ENCODE measurements at regions not wholly inside any gene's neighbourhood (a gene's known extent, or its start where the extent isn't known, plus 50 kb on each side); places are given as distances from the start of the nearest gene placed in this dataset.

DNA sequence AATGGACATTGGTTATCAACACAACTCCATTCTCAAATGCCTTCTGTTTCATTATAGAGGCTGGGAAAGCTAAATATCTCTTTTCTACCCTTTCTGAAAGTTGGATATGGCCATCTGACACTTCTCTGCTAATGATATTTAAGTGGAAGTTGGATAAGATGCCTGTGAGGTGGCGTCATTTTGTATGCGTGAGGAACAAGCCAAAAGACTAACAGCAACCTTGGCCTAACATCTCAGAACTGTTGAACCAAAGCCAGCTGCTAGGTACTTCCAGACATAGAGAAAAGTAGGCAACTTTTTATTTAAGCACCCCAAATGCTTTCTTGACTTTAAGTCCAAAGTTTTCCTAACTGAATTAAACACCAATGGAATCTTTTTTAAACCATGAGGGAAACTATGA lies 708.4 kb downstream of the CD109 start:
- no peak for TF ChIP-seq CTCF (IDR thresholded peaks at IDR 0.05)
- no peak for TF ChIP-seq POLR2A (IDR thresholded peaks at IDR 0.05)

All from uterus (tissue), 2 donors.